NCI-H748 treated with DMSO at 0.1 percent for 48 hours (cell line): ENCODE measurements at regions not wholly inside any gene's neighbourhood (a gene's known extent, or its start where the extent isn't known, plus 50 kb on each side); places are given as distances from the start of the nearest gene placed in this dataset.

Source experiments
- DNase-seq: peaks from one replicate; lab custom pipeline; 2025; lab: John Stamatoyannopoulos, UW

DNA sequence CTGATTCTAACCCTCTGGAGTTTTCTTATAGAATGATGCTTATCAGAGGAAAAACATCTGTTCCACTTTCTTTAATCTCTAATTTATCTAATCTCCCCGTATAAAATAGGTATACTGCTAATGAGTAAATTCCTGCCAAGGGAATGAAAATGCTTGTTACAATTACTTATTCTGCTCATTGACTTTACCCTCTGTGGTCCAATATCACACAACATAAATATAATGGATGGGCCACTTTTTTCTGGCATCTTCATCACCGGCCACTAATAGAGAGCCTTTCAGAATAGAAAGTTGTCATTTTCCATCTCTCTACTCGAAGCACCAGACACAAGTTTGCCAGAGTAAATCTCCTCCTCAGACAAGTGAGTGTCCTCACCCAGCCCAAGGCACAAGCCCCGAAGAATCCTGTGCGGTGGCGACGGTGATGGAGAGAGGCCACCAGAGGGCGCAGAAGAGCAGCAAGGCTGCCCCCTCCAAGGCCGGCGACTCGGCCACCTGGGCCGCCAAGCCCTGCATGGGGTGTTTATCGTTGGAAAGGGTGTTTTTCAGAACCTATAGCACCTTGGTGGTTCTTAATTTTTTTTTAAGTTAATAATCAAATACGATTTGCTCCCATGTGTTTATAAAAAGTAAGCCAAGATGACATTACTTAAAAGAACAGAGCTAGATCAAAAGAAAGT lies 212.9 kb upstream of the ARID1B start:
- peak; percentile 88 for DNase-seq

DNA sequence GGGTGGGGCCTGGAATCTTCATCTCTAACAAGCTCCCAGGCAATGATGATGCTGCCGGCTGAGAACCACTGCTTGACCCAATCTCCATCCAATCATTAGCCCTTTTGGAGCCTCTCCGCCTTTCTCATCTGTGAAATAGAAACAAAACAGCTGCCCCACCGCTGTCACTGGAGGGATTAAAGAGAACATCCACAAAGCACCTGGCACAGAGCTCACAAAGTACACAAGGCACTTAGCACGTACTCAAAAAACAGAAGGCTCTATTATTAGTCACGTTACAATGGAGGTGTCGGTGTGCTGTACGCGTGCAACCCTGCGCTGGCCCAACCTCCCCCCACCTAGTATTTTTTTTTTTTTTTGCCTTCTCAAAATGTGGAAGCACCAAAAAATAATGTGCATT lies 213.5 kb upstream of the ARID1B start:
- DNase-seq, result peak; percentile 99

DNA sequence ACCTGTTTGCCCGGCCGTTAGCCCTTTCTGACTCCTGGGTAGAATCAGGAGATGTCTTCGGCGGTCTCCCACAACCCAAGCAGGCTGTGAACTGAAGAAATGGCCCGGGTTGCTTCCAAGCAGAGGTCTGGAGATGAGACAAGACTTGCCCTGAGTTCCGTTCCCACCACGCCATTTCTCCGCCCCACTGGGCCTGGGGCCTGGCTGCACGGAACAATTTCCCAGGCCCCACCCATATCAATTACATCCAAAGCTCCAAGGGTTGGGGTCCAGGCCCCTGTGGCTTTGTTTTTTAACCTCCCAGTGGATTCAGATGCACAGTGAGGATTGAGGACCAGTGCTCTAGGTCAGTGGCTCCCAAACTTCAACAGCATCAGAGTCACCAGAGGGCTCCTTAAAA lies 214.5 kb upstream of the ARID1B start:
- DNase-seq, result no peak

DNA sequence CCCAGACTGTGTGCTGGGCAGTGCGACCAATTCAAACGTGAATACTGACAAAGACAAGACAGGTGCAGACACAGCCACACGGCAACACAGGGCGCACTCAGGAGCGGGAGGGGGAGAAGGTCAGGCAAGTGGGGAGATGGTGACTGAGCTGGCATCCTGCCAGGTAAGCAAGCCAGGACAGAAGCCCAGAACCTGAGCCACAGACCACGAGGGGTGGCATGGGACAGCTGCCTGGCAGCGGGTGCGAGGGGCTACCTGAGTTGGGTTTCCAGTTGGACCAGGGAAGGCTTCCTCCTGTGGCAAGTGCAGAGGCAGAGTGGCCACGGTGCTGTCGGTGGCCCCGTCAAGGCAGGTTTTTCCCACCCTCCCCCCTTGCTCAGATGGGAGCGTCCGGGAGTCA lies 215.2 kb upstream of the ARID1B start:
- no peak for DNase-seq

DNA sequence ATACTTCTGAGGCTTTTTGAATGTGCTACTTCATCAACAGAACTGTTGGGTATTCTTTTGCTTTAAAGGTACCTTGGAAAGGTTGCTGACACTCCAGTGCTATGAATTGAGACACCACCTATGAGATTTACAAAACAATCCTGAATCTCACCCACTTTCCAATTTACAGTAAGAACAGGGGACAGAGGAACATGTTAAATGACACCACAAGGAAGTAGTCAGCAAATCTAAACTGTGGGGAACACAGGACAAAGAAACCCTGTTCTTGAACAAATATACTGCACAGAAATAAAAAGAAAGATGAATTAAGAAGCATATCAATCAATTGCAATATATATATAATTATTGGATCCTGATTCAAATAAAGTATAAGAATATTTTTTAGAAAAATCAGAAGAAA lies 216.7 kb upstream of the ARID1B start:
- no peak for DNase-seq

DNA sequence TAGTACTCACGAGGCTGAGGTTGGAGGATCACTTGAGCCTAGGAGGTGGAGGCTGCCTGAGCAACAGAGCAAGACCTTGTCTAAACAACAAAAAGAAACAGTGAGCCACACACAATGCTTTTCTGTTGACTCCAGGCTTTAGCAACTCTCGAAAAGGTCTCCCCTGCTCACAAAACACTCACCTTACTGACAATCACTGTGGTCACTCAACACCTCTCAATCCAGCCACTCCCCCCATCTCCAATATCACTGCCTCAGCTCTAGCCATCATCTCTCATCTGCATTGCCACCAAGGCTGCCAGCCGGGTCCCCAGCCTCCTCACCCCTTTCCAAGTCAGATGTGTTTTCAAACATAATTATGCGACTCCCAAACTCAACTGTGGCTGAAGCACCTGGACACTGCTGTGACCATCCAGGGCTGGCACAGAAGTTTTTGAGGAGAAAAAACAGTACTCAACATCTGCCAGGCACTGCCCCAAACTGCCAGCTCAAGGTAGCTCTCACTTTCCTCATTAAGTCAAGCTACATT lies 218.0 kb upstream of the ARID1B start:
- peak; percentile 39 for DNase-seq

DNA sequence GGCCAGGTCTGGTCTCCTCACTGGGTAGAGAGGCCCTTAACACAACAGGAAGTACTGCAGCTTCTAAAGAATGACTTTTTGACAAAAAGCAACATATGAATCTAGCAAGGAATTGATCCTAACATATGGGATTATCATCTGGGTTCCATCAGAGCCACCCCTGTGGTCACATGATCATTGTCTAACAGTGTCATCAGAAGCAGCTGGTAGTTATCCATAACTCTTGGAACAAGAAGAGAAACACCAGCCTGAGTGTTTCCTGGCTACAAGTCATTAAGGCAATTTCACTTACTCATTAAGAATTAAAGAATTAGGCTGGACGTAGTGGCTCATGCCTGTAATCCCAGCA lies 219.3 kb upstream of the ARID1B start:
- DNase-seq, result no peak

DNA sequence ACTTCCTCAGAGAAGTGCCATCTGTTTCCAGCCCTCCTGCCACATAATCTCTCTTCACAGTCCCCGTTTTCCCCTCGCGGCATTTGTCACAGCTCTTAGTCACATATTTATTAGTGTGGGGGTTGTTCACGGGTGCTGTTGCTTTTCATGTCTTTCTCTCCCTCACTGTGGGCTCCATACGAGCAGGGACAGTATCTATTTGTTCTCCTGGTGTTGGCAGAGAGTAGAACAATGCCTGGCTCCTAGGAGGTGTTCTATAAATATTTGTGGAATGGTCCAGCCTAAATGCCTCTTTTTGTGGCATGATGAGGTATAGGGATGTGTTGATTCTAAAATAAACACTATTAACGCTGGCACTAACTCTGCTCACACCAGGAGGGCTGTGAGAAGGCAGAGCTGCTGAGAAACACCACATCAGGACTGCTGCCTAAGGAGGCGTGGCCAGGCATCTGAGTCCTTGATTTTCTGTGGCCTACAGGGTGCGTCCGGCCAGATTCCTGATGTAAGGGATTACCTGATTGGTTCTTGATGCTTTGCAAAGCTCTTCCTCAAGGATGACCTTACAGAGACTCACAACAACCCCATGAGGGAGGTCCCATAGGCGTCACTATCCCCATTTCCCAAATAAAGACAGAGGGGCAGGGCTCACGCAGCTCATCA lies 219.8 kb upstream of the ARID1B start:
- peak; percentile 99 for DNase-seq

DNA sequence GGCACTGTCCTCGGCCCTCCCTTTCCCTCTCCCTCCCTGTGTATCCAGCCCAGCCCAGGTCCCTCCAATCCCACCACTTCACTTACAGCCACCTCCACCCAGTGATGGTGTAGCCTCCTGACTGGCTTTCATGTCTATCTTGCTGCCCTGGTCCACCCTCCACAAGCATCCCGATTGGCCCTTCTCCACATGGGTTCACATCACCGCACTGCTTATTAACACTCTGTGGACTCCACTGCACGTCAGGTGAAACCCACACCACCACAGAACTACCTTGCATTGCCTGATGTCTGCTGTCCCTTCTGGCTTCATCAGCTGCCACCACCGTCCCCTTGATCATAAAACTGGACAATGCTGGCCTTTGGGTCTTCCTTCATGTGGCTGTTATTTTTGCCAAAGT lies 220.4 kb upstream of the ARID1B start:
- DNase-seq, result no peak

DNA sequence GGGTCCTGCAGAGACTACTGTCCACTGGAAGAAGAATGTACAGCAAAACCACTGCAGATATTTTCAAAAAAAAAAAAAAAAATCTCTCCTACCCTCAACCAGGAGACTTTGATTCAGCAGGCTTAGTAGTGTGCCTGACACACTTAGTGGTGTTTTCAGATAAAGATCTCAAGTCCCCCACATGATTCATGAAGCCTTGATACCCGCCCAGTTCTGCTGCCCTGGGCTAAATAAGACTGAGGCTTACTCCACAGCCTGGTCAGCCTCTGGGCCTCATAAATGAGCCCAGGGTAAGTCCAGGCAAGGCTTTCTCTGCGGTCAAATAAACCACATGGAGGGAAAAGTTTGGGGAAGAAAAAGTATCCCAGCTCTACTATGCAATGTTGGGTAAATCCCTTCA lies 222.1 kb upstream of the ARID1B start:
- DNase-seq, result no peak

DNA sequence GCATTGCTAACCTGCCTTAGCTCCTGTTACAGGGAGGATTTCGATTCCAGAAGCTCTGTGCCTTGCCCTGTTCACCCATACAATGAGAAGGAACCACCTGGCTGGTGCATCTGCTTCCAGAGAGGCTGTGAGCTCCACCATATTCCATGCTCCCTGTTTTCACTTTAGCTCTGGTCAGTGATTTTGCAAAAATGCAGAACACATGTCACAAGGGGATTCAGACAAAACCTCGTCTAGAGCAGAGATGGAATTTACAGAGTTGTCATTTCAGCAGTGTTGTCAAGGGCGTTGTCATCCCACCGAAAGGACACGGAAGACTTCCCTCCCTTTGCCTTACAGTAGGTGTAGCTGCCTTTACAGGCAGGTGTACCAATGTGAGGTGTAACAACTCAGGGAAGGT lies 223.0 kb upstream of the ARID1B start:
- no peak for DNase-seq

DNA sequence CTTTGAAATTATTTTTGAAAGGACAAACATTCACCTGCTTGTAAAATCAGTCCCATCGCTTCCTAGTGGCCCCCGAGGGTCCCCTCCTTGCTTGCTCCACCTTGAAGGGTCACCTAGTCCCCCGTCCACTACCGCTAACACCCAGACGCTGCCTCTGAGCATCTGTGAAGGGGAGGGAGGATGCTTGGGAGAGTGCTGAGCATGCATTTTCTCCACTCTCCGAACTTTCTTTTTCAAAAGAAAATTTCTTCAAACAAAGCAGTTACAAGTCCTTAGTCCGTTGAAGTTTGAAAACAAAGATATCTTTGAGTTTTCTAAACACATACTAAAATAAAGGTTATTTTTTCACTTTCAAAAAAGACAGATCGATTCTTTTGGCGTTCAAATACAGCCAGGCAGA lies 224.3 kb upstream of the ARID1B start:
- DNase-seq, result no peak

DNA sequence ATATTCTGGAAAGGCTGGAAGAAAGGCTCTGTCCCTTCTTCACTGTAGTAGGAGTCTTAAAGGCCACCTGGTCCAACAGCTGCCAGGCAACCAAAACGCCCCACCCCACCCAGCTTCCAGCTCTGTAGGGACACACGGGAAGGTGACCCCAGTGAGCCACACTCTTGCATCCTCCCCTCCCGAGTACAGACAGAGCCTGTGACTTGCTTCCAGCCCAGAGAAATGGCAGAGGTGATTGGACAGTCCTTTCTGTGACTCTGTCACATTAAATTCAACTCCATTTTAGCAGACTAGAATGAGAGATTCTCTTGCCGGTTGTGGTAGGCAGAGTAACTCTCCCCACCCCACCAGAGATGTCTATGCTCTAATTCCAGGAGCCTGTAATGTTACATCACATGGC lies 226.2 kb upstream of the ARID1B start:
- no peak for DNase-seq

DNA sequence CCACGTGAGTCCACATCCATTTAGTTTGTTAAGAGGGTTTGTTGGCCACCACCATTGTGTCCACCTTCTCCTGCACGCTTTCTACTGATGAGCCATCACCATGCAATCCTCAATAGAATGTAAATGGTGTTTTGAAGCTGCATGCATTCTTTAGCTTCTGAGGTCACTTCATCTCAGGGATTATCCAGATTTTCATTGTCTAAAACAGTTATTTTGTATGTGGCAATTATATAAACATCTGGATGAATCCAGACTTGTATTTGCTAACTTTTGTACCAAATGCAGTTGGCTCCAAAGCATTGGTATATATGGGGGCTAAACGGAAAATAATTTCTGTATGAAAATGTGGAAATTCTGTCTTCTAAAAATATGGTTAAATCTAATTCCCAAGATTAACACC lies 231.2 kb upstream of the ARID1B start:
- DNase-seq, result no peak

DNA sequence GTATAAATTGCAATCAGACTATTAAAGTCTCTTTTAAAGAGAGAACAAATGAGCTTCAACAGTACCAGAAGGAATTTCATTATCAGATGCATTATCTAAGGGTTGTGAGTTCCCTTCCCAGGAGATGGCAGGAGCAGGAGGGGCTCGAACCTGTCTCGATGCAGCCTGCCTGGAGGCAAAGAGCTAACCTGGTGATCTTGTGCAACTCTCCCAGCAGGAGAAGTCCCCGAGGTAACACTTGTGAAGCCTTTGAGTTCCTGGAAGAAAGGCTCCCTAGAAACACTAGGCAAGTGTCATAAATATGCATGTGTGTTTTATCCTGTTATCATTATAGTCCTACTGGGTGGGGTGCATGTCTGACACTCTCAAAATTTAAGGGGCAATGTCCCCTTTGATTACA lies 232.2 kb upstream of the ARID1B start:
- DNase-seq, result no peak

DNA sequence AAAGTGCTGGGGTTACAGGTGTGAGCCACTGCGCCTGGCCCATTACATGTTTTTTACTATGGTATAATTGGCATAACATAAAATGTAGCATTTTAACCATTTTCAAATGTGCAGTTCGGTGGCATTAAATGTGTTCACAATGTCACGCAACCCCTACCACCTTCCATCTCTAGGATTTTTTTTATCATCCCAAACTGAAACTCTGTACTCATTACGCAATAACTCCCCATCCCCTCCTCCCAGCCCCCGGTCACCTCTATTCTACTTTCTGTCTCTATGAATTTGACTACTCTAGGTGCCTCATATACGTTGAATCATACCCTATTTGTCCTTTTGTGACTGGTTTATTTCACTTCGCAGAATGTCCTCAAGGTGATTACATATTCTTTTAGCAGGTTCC lies 233.1 kb upstream of the ARID1B start:
- DNase-seq, result no peak

DNA sequence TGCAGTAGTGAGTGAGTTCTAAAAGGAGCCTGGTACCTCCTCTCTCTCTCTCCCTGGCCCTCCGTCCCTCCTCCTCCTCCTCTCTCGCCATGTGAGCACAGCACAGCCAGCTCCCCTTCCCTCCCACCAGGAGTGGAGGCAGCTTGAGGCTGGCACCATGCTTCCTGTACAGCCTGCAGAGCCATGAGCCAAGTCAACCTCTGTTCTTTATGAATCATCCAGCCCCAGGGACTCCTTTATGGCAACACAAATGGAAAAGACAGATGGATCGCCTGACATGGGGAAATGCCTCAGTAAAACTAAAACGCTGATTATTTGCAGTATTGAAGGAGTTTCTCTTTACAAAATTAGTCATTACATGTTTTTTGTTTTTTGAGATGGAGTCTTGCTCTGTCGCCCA lies 233.7 kb upstream of the ARID1B start:
- no peak for DNase-seq

DNA sequence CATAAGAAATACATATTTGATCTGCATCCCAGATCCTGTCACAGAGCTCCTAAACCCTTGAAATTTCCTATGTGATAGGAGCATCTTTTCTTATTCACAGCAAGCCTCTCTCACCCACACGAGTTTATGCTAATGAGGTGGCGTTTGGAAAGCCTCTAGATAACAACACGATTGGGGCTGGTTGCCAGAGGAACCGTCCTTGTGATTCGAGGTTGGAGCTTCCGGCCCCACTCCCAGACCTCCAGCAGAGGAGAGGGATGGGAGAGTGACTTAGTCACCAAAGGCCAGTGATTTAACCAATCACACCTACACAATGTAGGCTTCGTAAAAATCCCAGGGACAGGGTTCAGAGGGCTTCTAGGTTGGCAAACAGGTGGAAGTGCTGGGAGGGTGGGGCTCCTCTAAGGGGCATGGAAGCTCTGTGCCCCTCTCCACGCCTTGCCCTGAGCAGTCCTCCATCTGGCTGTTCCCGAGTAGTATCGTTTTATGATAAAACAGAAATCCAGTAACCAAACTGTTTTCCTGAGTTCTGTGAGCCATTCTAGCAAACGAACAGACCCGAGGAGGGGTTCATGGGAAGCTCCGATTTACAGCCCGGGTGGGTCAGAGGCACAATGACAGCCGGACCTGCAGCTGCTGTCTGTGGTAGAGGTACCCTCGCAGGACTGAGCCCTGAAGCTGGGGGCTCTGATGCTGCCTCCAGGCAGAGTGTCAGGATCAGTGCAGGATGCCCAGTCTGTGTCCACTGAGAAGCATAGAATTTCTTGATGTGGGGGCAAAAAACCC lies 238.1 kb upstream of the ARID1B start:
- no peak for DNase-seq

DNA sequence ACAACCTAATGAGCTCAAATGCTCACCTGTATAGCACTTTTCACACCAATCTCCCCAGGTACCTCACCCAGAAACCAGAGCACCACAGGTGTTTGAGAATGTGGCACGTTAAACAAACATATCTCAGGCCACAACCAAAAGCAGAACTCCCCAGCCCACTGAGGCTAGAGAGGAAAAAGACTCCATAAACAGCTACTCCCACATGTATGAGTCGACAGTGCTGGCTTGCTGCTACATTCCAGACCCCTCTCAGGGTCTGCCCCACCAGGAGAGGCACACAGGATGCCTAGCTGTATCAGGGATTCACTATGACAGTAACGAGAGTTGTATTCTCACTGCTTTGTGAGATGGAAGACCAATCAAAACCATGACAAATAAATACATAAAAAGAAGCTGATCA lies 242.6 kb upstream of the ARID1B start:
- no peak for DNase-seq

DNA sequence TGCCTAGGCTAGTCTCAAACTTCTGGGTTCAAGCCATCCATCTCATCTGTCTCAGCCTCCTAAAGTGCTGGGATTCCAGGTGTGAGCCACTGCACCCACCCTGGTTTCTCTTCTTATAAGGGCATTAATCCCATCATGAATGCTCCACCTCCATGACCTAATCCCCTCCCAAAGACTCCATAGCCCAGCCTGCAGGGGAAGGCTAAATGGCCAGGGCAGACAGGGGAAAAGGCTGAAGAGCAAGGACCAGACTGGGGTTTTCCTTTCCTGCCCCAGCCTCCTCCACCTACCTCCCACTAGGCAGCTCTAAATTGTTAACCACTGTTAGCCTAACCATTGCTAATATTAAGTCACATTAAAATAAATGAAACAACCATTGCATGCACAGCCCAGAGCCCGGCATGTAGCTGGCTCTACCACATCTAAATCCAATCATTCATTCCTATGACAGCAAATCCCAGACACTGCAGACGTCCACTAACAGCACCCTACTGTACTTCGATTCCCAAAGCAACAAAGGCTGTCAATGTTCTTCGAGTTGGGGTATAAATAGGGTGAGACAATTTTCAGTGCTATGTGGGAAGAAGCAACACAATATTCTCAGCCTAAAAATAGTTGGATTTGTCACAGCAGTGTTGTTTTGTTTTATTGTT lies 243.2 kb upstream of the ARID1B start:
- DNase-seq, result no peak

DNA sequence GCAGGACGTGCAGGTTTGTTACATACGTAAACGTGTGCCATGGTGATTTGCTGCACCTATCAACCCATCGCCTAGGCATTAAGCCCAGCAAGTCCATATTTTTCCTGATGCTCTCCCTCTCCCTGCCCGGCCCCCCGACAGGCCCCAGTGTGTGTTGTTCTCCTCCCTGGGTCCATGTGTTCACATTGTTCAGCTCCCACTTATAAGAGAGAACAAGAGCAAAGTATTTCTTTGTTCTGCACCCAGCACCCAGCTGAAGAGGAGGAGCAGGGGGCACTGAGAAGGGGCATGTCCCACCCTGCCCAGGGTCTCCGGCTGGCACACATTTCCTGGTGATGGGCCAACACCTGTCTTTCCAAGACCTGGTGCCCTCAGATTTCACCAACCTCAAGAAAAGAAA lies 251.1 kb upstream of the ARID1B start:
- no peak for DNase-seq

DNA sequence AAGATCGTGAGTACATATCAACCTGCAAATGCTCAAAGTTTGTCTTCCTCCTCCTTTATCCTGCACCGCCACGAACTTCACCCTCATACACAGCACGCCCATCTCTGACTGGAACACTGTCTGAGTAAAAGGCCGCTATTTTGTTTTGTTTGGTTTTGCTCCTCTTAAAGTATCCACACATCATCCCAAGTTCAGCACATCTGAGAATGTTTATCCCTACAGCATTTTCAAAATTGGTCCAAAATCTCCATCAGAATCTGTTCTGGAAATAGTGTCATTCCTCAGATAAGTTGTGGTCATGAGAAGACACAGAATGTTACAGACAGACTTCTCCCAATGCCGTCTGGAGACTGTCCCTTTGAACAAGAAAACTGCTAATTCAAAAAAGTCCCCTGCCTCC lies 251.6 kb upstream of the ARID1B start:
- no peak for DNase-seq

DNA sequence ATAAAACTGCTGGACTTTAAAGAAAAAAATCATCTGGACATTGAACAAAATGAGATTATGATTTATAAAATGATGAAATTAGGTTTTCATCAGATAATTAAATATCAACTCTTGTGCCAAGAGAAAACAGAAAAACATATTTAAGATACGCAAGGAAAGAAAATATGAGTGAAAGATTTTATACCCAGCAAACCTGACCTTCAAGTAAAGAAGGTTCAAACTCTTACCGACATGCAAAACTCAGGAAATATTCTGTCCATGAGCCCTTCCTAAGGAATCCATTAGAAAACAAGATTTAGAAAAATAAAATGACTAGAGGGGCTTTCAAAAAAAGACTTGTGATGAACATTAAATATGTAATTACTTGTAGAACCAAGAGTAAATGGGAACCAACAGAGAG lies 257.2 kb upstream of the ARID1B start:
- no peak for DNase-seq
